ENCODE measurements at regions not wholly inside any gene's neighbourhood (a gene's known extent, or its start where the extent isn't known, plus 50 kb on each side); places are given as distances from the start of the nearest gene placed in this dataset.

DNA sequence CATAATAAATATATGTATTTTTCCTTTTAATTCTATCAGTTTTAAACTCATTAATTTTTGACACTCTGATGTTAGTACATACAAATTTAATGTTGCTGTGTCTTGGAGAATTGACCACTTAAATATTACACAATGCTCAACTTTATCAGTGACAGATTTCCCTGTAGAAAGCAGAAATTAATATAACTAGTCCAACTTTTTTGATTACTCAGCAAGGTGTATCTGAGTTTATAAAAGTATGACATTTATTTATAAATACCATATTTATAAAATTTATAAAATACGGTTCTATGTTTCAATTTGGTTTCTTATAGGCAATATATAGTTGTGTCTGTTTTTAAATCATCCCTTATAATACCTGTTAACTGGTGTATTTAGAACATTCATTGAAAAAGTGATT is 350.0 kb upstream of the EYS start:
- no peak overlapping the region for H3K27ac ChIP-seq (ENCODE audit: low read length)
- TF ChIP-seq, protein P1, sequence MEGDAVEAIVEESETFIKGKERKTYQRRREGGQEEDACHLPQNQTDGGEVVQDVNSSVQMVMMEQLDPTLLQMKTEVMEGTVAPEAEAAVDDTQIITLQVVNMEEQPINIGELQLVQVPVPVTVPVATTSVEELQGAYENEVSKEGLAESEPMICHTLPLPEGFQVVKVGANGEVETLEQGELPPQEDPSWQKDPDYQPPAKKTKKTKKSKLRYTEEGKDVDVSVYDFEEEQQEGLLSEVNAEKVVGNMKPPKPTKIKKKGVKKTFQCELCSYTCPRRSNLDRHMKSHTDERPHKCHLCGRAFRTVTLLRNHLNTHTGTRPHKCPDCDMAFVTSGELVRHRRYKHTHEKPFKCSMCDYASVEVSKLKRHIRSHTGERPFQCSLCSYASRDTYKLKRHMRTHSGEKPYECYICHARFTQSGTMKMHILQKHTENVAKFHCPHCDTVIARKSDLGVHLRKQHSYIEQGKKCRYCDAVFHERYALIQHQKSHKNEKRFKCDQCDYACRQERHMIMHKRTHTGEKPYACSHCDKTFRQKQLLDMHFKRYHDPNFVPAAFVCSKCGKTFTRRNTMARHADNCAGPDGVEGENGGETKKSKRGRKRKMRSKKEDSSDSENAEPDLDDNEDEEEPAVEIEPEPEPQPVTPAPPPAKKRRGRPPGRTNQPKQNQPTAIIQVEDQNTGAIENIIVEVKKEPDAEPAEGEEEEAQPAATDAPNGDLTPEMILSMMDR (IDR thresholded peaks at IDR 0.05; ENCODE audit: low read length): no peak
- TF ChIP-seq EZH2 (optimal IDR thresholded peaks at IDR 0.05; ENCODE audit: low read depth, low read length): no peak
- no peak for TF ChIP-seq EZH2phosphoT487 (IDR thresholded peaks at IDR 0.05; ENCODE audit: low read length)
- H4K20me1 ChIP-seq (ENCODE audit: insufficient read depth, low read length): no peaks in the 10 kb centered on the region
- H3K79me2 ChIP-seq (ENCODE audit: low read length): no peaks in the 10 kb centered on the region
- no peaks in the 10 kb centered on the region for H3F3A ChIP-seq (ENCODE audit: insufficient read depth, low read length)
- no peaks in the 10 kb centered on the region for H3K9me2 ChIP-seq (replicated peaks; ENCODE audit: insufficient read depth, low read length)
- H3K9ac ChIP-seq (ENCODE audit: low read length): no peak overlapping the region
- no peak overlapping the region for H2AFZ ChIP-seq (ENCODE audit: low read length)
- no peak for DNase-seq
- no peak overlapping the region for H3K4me2 ChIP-seq (ENCODE audit: low read depth, low read length)
- no peaks in the 10 kb centered on the region for H3K4me1 ChIP-seq (ENCODE audit: low read length)
- no peaks in the 10 kb centered on the region for H3K27me3 ChIP-seq (replicated peaks; ENCODE audit: insufficient read depth, low read length)
- no peaks in the 10 kb centered on the region for H3K36me3 ChIP-seq (replicated peaks; ENCODE audit: insufficient read depth, low read length)
- no peaks in the 10 kb centered on the region for H3K9me3 ChIP-seq (replicated peaks; ENCODE audit: insufficient read depth, low read length)
- H3K4me3 ChIP-seq (ENCODE audit: low read length): no peak overlapping the region

DNA sequence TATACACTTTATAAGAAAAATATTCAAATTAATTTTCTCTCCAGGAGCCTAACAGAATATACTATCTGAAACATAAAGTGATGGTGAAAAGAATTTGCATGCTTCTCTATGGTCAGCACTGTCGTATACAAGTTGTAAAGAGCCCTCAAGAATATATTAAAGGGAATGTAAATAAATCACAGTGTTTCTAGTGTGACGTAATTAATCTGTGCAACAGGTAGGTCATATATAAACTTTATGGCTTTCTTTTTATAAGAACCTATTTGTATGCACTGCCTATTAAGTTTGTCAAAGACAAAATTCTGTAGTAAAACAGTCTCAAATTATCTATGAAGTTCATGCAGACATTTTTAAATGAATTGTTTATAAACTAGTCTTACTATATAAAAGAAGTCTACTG is 347.9 kb upstream of the EYS start:
- H3K4me1 ChIP-seq (ENCODE audit: low read length): no peaks in the 10 kb centered on the region
- H3K9me3 ChIP-seq (replicated peaks; ENCODE audit: insufficient read depth, low read length): no peaks in the 10 kb centered on the region
- H3K27me3 ChIP-seq (replicated peaks; ENCODE audit: insufficient read depth, low read length): no peaks in the 10 kb centered on the region
- TF ChIP-seq EZH2phosphoT487 (IDR thresholded peaks at IDR 0.05; ENCODE audit: low read length) (no peak), EZH2 (optimal IDR thresholded peaks at IDR 0.05; ENCODE audit: low read depth, low read length) (no peak)
- TF ChIP-seq, protein P1 (IDR thresholded peaks at IDR 0.05; ENCODE audit: low read length): no peak
- H3K79me2 ChIP-seq (ENCODE audit: low read length): no peaks in the 10 kb centered on the region
- no peak overlapping the region for H3K4me2 ChIP-seq (ENCODE audit: low read depth, low read length)
- no peak overlapping the region for H3K4me3 ChIP-seq (ENCODE audit: low read length)
- no peaks in the 10 kb centered on the region for H3K9me2 ChIP-seq (replicated peaks; ENCODE audit: insufficient read depth, low read length)
- no peaks in the 10 kb centered on the region for H4K20me1 ChIP-seq (ENCODE audit: insufficient read depth, low read length)
- DNase-seq: no peak
- H3K27ac ChIP-seq (ENCODE audit: low read length): no peak overlapping the region
- no peaks in the 10 kb centered on the region for H3F3A ChIP-seq (ENCODE audit: insufficient read depth, low read length)
- no peaks in the 10 kb centered on the region for H3K36me3 ChIP-seq (replicated peaks; ENCODE audit: insufficient read depth, low read length)
- H2AFZ ChIP-seq (ENCODE audit: low read length): no peak overlapping the region
- no peak overlapping the region for H3K9ac ChIP-seq (ENCODE audit: low read length)

DNA sequence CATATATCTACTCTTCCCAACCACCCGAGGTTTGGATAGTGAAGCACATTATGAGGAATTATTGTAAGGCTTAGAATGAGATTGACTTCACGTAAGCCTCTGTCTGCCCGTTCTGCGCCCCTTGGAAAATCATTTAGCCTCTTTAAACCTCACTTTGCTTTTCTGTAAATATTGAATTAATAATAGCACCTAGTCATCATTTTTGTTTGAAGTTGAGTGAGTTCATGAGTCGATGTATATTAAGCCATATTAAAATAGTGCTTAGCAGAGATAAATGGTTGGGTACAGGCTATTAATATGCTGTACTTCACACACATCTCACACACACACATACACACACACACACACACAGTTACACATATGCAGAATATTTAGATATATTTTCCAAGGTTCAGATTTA is 344.8 kb upstream of the EYS start:
- Histone ChIP-seq H4K20me1 (ENCODE audit: insufficient read depth, low read length) (no peaks in the 10 kb centered on the region), H3K27ac (ENCODE audit: low read length) (no peak overlapping the region), H3K79me2 (ENCODE audit: low read length) (no peaks in the 10 kb centered on the region), H3K4me3 (ENCODE audit: low read length) (no peak overlapping the region), H3F3A (ENCODE audit: insufficient read depth, low read length) (no peaks in the 10 kb centered on the region), H3K9me3 (replicated peaks; ENCODE audit: insufficient read depth, low read length) (no peaks in the 10 kb centered on the region), H3K36me3 (replicated peaks; ENCODE audit: insufficient read depth, low read length) (no peaks in the 10 kb centered on the region), H3K9me2 (replicated peaks; ENCODE audit: insufficient read depth, low read length) (no peaks in the 10 kb centered on the region), H3K4me2 (ENCODE audit: low read depth, low read length) (no peak overlapping the region), H2AFZ (ENCODE audit: low read length) (no peak overlapping the region), H3K9ac (ENCODE audit: low read length) (no peak overlapping the region), H3K4me1 (ENCODE audit: low read length) (no peaks in the 10 kb centered on the region), H3K27me3 (replicated peaks; ENCODE audit: insufficient read depth, low read length) (no peaks in the 10 kb centered on the region)
- no peak for DNase-seq
- TF ChIP-seq EZH2 (optimal IDR thresholded peaks at IDR 0.05; ENCODE audit: low read depth, low read length) (no peak), EZH2phosphoT487 (IDR thresholded peaks at IDR 0.05; ENCODE audit: low read length) (no peak)
- TF ChIP-seq, protein P1 (IDR thresholded peaks at IDR 0.05; ENCODE audit: low read length): no peak
